ENCODE measurements at regions not wholly inside any gene's neighbourhood (a gene's known extent, or its start where the extent isn't known, plus 50 kb on each side); places are given as distances from the start of the nearest gene placed in this dataset.

- no peaks in the 10 kb centered on the region for H4K20me1 ChIP-seq (ENCODE audit: control insufficient read depth, insufficient read depth)
- DNase-seq (ENCODE audit: low read depth, low spot score) (no peak), ATAC-seq (no peak), FAIRE-seq (no peak)
- H3K27ac ChIP-seq (ENCODE audit: control insufficient read depth, insufficient read depth): no peak overlapping the region
- H3K4me1 ChIP-seq (ENCODE audit: control insufficient read depth, insufficient read depth, low read length): no peaks in the 10 kb centered on the region
- POLR2A ChIA-PET: no interaction called here
- H3K4me3 ChIP-seq: no peak overlapping the region
- in situ Hi-C loops (cut with MboI): no loop called here
- SMC1A ChIA-PET (ENCODE audit: uncharacterized antibody, unreplicated experiment): no interaction called here
- CTCF ChIA-PET: no interaction called here
- no peak overlapping the region for H3K9ac ChIP-seq (ENCODE audit: control insufficient read depth, insufficient read depth, low read length)
- BruUV-seq (replicated peaks): no TSS peak
- no peaks in the 10 kb centered on the region for H3K36me3 ChIP-seq (ENCODE audit: control insufficient read depth in 2 of 2, insufficient read depth in 2 of 2, low read length in 1 of 2)
- no peaks in the 10 kb centered on the region for H3K79me2 ChIP-seq (ENCODE audit: control insufficient read depth, insufficient read depth, low read length)
- H3K4me2 ChIP-seq (ENCODE audit: control insufficient read depth, insufficient read depth): no peak overlapping the region
- intact Hi-C loops (cut with micrococcal nuclease; ENCODE audit: unreplicated experiment): no loop called here
- RAD21 ChIA-PET (ENCODE audit: unreplicated experiment): interaction anchor here (0.7 kb wide), 1 partner anchor 1138 kb away, joined by 3 read pairs; no protein-coding TSS in a partner anchor
- TF ChIP-seq POLR2AphosphoS2 (IDR thresholded peaks at IDR 0.05; ENCODE audit: low read depth, low read length) (no peak), HDGF (IDR thresholded peaks at IDR 0.05) (no peak), BACH1 (IDR thresholded peaks at IDR 0.05; ENCODE audit: borderline replicate concordance) (no peak), CEBPZ (IDR thresholded peaks at IDR 0.05; ENCODE audit: low read depth, low read length) (no peak), SMC3 (IDR thresholded peaks at IDR 0.05; ENCODE audit: borderline replicate concordance, low read length) (no peak), YBX1 (IDR thresholded peaks at IDR 0.05) (no peak), ELK1 (IDR thresholded peaks at IDR 0.05; ENCODE audit: low read depth, low read length) (no peak), ATF2 (IDR thresholded peaks at IDR 0.05; ENCODE audit: low read length) (no peak)
- H3K27me3 ChIP-seq (replicated peaks in 1 of 2; ENCODE audit: control insufficient read depth in 2 of 2, insufficient read depth in 2 of 2, low read length in 1 of 2): no peaks in the 10 kb centered on the region
- no peak overlapping the region for H2AFZ ChIP-seq (ENCODE audit: control insufficient read depth, low read depth, low read length)
- 63% methylated on average over 33 of the region's 33 CpGs for WGBS (ENCODE audit: insufficient coverage, insufficient replicate concordance, low lambda C conversion rate, missing lambda C conversion rate)
- H3K9me3 ChIP-seq (replicated peaks; ENCODE audit: control insufficient read depth, insufficient read depth, low read length): no peaks in the 10 kb centered on the region; the same call in 2 of the 3 replicates
Measured at GRCh38 chr7:422191-422885, 97.3 kb downstream of the PDGFA start.

Data from GM12878 (cell line).